GM12801 (cell line): ENCODE measurements at regions not wholly inside any gene's neighbourhood (a gene's known extent, or its start where the extent isn't known, plus 50 kb on each side); places are given as distances from the start of the nearest gene placed in this dataset.

Source experiments
- TF ChIP-seq, protein P1 (sequence below): IDR thresholded peaks from one replicate; pipeline ENCODE4 v1.5.1; 2011; ENCODE audit warnings: control low read depth; ENCODE audit not compliant: insufficient read length; ENCODE audit errors: extremely low read depth

- TF ChIP-seq, protein P1, sequence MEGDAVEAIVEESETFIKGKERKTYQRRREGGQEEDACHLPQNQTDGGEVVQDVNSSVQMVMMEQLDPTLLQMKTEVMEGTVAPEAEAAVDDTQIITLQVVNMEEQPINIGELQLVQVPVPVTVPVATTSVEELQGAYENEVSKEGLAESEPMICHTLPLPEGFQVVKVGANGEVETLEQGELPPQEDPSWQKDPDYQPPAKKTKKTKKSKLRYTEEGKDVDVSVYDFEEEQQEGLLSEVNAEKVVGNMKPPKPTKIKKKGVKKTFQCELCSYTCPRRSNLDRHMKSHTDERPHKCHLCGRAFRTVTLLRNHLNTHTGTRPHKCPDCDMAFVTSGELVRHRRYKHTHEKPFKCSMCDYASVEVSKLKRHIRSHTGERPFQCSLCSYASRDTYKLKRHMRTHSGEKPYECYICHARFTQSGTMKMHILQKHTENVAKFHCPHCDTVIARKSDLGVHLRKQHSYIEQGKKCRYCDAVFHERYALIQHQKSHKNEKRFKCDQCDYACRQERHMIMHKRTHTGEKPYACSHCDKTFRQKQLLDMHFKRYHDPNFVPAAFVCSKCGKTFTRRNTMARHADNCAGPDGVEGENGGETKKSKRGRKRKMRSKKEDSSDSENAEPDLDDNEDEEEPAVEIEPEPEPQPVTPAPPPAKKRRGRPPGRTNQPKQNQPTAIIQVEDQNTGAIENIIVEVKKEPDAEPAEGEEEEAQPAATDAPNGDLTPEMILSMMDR = no peak
Measured at GRCh38 chr3:20924646-20925385, 738.8 kb upstream of the SGO1 start.

DNA sequence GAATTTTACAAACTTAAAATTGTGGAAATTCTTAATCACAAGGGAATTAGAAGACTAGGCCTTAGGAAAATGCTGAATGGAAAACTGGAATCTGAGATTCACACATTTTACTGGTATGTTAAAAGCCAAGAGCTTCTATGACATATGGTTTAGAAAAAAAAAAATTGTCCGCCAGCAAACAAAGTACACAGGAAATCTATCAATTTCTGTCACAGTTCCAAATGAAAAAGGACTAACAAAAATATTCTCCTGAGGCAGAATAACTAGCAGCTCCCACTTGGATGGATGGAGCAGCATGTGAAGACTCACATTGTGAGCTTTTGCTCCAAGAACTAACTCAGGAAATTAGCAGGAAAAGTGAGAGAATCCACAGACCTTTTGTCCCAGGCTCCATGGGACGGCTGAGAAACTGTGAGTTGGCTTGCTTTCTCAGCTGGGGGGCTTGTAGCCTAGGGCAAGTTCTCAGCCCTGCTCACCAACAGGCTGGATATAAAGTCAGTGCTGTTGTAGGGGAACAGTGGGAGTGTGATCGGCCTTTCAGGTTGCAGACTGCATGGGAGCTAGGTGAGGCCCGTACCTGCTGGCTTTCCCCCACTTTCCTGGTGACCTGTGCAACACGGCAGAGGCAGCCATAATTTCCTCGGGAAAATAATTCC, 731.1 kb upstream of the SGO1 start:
- TF ChIP-seq, protein P1 = no peak

DNA sequence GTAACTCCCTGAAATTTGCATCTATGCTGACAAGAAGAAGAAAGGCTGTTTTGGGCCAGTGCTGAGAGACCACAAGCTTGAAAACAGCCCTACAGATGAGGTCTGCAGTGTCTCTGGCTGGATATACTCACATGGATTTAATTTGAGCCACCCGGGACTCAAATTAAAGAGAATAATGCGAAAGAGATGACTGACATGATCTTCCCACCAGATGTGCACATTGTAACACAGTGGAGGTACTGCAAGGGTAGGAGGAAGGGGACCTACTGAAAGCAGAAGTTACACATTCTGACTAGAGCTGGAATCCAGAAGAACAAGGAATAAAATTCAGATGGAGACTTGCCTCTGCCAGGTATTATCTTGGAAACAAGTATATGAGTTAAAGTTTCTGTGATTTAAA, 728.3 kb upstream of the SGO1 start:
- TF ChIP-seq, protein P1 = no peak

DNA sequence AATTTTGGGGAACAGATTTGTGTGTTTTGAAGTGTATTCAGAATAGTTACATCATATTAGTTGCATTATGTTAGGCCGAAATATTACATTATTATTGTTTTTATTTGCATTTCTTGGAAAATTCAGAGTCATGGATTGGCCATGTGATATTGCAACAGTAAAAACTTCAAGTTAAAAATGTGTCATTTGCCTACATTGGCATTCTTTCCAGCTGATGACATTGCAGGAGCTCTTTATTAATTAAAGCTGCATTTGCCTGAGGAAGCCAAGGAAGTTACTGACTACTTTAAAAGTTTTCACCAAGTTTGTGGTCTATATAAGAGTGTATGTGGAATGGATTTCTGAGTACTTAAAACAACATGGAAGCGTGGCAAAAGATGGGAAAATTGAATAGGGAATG, 726.4 kb upstream of the SGO1 start:
- TF ChIP-seq, protein P1 = no peak

DNA sequence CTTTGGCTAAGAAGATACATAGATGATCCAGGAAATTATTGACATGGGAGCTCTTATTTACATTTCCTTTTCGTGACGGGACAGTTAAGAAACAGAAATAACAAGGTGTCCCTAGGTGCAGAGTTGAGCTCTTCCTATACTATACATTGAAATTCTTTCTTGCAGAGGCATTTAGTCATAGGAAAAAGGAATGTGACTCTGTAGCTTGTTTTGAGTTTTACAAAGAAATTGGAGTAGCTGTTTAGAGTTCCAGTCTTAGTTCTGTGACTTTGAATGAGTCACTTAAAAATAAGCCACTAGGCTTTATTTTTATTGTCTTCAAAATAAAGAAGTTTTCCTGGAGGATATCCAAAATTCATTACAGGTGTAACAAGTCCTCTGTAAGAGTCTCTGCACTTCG, 723.5 kb upstream of the SGO1 start:
- TF ChIP-seq, protein P1 = no peak

DNA sequence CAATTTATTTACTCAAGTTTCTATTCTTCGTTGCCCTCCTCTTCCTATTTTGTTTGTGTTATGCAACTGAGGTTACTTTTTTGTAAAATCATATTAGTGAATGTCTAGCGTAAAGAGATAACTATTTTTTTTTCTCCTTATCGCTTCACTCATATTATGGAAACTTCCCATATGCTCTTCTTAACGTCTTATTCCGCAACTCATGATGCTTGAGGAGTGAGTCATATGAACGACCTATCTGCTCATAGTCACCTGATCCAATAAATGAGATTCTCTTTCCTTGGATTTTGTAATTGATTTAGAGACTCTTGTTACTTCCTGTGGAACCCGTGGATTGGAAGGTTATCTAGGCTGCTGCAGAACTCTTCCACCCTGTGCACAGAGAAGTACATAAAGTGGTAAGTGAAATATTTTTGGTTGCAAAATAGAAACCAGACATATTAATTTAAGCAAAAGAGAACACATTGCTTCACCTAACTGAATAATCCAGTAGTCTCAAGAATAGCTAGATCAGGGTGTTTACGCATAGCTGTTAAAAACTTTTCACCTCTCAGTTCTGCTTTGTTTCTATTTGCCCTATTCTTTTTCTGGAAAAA, 719.3 kb upstream of the SGO1 start:
- TF ChIP-seq, protein P1 = no peak

DNA sequence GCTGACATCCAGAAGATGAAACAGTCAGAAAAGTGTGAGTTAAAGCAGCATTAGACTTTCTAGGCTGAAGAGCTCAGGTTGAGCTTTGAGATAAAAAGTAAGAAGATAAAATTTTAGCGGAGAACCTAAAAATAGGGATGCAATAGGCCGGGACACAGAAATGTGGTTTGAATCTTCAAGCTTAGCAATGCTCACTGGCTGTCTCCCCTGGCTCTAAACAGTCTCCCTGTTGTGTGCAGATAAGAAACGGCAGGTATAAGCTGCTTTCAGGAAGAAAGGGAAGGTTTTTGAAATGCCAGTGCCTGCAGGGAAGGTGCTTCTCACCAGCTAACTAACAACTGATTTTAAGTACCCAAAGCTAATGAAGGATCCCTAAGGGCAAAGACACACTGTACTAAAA, 718.7 kb upstream of the SGO1 start:
- TF ChIP-seq, protein P1 = no peak
